ENCODE measurements at regions not wholly inside any gene's neighbourhood (a gene's known extent, or its start where the extent isn't known, plus 50 kb on each side); places are given as distances from the start of the nearest gene placed in this dataset.

DNA sequence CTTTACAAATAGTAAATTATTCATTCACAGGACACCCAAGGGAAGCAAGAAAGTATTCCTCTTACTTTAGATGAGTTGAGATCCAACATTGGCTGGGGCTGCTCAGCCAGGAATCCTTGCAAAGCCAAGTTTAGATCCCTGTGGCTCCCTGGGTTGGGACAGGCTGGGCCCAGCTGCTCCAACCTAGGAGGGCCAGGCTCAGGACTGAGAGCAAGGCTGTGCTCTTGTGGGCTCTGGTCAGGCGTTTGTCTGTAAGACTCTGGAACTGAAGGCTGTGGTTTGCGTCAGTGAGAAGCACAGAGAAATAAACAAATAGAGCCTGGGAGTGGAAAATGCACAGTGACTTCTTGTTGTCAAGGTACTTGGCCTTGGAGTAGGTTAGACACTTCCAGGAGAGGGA, 53.2 kb upstream of the TMEM273 start:
- ChIA-PET CTCF (no interaction called here), POLR2A (no interaction called here)
- peaks cover under 1% of the 10 kb centered on the region for H3K36me3 Mint-ChIP-seq (ENCODE audit: insufficient read depth, unreplicated experiment)
- Histone ChIP-seq H3K9me3 (no peaks in the 10 kb centered on the region), H3K4me3 (ENCODE audit: low read depth, low read length) (no peak overlapping the region), H3K27me3 (replicated peaks; ENCODE audit: control insufficient read depth, insufficient read depth, low read length) (no peaks in the 10 kb centered on the region), H3K4me1 (no peaks in the 10 kb centered on the region), H3K36me3 (ENCODE audit: control insufficient read depth, insufficient read depth, low read length) (no peaks in the 10 kb centered on the region)
- intact Hi-C loops (cut with micrococcal nuclease; ENCODE audit: unreplicated experiment) = no loop called here
- no peak overlapping the region for H3K4me3 Mint-ChIP-seq (ENCODE audit: unreplicated experiment)
- H3K27me3 Mint-ChIP-seq (ENCODE audit: insufficient read depth, unreplicated experiment) = peaks cover 23% of the 10 kb centered on the region
- no peaks in the 10 kb centered on the region for H3K4me1 Mint-ChIP-seq (ENCODE audit: low read depth, unreplicated experiment)
- no TSS peak for BruUV-seq (replicated peaks)
- TF ChIP-seq, protein P1, sequence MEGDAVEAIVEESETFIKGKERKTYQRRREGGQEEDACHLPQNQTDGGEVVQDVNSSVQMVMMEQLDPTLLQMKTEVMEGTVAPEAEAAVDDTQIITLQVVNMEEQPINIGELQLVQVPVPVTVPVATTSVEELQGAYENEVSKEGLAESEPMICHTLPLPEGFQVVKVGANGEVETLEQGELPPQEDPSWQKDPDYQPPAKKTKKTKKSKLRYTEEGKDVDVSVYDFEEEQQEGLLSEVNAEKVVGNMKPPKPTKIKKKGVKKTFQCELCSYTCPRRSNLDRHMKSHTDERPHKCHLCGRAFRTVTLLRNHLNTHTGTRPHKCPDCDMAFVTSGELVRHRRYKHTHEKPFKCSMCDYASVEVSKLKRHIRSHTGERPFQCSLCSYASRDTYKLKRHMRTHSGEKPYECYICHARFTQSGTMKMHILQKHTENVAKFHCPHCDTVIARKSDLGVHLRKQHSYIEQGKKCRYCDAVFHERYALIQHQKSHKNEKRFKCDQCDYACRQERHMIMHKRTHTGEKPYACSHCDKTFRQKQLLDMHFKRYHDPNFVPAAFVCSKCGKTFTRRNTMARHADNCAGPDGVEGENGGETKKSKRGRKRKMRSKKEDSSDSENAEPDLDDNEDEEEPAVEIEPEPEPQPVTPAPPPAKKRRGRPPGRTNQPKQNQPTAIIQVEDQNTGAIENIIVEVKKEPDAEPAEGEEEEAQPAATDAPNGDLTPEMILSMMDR (IDR thresholded peaks at IDR 0.05; ENCODE audit: insufficient read depth in 1 of 2, low read depth in 1 of 2, low read length in 1 of 2, severe bottlenecking in 1 of 2, unreplicated experiment in 1 of 2) = no peak
- peaks cover 6% of the 10 kb centered on the region for H3K9me3 Mint-ChIP-seq (ENCODE audit: unreplicated experiment)
- no peak overlapping the region for H3K27ac Mint-ChIP-seq (ENCODE audit: unreplicated experiment)
- DNase-seq = no peak

DNA sequence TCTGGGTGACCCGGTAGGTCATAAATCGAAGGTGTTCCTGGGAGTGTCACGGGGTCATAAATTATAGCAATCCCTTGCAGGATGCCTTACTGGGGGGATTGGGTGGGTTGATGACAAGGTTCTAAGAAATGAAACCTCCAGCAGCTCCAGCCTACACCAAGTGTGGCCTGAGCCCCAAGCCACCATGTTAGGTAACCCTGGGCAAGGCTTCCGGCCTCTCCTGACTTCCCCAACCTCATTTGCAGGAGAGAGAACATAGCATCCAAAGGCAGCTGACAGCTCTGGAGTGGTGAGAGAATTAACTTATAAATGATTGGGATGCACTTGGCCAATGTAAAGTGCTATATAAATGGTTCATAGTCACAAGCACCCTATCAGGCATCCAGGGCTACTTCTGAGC, 52.8 kb upstream of the TMEM273 start:
- Mint-ChIP-seq H3K9me3 (ENCODE audit: unreplicated experiment) (peaks cover 6% of the 10 kb centered on the region), H3K36me3 (ENCODE audit: insufficient read depth, unreplicated experiment) (no peaks in the 10 kb centered on the region), H3K4me1 (ENCODE audit: low read depth, unreplicated experiment) (no peaks in the 10 kb centered on the region), H3K27me3 (ENCODE audit: insufficient read depth, unreplicated experiment) (peaks cover 25% of the 10 kb centered on the region), H3K27ac (ENCODE audit: unreplicated experiment) (no peak overlapping the region), H3K4me3 (ENCODE audit: unreplicated experiment) (no peak overlapping the region)
- intact Hi-C loops (cut with micrococcal nuclease; ENCODE audit: unreplicated experiment) = no loop called here
- no TSS peak for BruUV-seq (replicated peaks)
- TF ChIP-seq, protein P1 (IDR thresholded peaks at IDR 0.05; ENCODE audit: insufficient read depth in 1 of 2, low read depth in 1 of 2, low read length in 1 of 2, severe bottlenecking in 1 of 2, unreplicated experiment in 1 of 2) = no peak
- H3K36me3 ChIP-seq (ENCODE audit: control insufficient read depth, insufficient read depth, low read length) = no peaks in the 10 kb centered on the region
- H3K27me3 ChIP-seq (replicated peaks; ENCODE audit: control insufficient read depth, insufficient read depth, low read length) = no peaks in the 10 kb centered on the region
- ChIA-PET CTCF (no interaction called here), POLR2A (no interaction called here)
- H3K9me3 ChIP-seq = no peaks in the 10 kb centered on the region
- H3K4me1 ChIP-seq = no peaks in the 10 kb centered on the region
- DNase-seq = no peak
- H3K4me3 ChIP-seq (ENCODE audit: low read depth, low read length) = no peak overlapping the region
